GM18507 (cell line): ENCODE measurements at regions not wholly inside any gene's neighbourhood (a gene's known extent, or its start where the extent isn't known, plus 50 kb on each side); places are given as distances from the start of the nearest gene placed in this dataset.

Experiments
- DNase-seq: peaks from one replicate; pipeline ENCODE4 v3.0.0; 2011; ENCODE audit warnings: low read depth; ENCODE audit not compliant: insufficient read length; ENCODE audit errors: extremely low spot score
- FAIRE-seq: peaks from 2 replicates; lab custom pipeline; 2011; peaks lifted over from hg19 to GRCh38; lab: Jason Lieb, UNC

DNA sequence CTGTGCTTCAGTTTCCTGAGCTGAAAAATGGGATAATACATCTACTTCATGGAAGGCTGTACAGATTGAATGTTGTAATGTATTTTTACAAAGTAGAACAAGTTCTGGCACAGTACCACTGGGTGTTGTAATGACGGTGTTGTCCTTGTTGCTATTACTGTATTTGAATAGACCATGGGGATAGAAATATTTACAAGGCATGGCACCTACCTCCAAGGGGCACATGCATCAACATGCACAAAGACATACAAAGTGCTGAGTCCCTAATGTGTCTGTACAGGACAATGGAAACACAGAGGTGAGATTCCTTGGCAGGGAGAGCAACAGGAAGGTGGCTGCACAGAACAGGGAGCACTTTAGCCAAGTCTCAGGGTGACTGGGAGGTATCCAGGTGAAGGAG lies 930.6 kb upstream of the TMEM132C start:
- no peak for FAIRE-seq

DNA sequence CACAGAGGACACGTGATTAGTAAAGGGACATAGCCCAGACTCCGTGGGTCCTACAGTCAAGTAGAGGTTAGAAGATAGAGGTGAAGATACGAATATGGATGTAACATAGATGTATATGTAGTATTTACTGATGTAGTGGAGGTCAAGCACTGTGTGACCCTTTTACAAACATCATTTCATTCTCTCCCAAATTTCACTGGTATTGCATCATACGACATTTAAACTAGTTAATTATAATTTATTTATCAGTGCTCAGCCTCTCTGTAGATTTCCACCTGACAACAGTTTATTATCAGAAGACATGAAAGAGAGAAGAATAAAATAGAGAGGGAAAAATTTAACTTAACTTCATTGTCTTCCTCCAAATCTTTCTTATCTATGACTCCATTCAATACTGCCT lies 927.9 kb upstream of the TMEM132C start:
- DNase-seq = no peak
- no peak for FAIRE-seq

More for the DNA sequence above, 930.6 kb upstream of the TMEM132C start:
- no peak for DNase-seq

DNA sequence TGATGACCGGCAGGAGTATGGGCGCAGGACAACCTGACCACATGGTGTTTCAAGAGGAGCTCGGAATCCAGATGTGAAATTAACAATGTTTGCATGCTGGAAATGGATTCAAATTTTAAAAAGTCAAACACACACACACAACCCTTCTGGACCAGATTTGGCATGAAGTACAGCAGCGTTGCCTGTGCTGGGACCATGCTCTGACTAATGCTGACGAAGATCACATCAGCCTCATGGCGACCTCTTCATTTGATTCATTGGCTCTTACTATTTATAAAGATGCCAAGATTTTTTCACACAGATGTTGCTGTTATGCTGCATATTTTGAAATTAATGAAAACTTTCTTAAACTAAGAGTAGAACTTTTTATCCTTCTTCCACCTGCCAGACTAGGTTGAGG lies 926.6 kb upstream of the TMEM132C start:
- DNase-seq = no peak

DNA sequence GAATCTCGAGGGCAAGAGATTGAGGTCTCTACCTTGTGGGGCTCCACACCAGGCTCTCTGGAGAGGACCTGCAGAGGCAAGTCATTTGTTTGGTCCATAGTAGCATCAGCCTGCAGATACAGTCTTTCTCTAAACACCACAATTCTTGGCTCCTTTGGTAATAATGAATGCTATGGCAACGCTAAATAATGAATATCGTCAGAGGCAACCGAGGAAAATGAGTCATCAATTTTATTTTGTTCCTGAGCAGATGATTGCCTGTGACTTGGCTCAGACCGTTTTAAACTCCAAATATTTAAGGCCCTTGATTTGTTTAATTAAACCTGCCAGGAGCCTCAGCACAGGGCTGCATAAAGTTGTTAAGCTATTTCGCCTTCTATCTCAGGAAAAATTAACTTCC lies 924.1 kb upstream of the TMEM132C start:
- DNase-seq = no peak
- no peak for FAIRE-seq

More for the DNA sequence above, 926.6 kb upstream of the TMEM132C start:
- FAIRE-seq = no peak

DNA sequence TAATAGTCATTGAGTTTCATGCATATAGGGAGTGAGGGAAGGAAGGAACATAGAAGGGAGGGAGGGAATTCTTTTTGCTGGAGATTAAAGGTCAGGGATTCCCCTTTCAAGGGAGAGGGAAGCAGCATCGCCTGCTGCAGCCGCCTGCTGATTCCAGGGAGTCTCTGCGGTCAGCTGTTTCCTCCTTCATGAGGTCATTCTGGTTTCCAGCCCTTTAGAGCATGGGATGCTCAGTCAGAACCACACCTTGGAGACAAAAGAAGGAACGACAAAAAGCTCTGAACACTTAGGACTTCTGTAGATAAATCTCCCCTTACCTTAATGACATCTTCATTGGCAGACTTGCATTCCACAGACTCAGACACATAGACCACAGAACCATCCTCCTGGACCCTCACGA lies 923.0 kb upstream of the TMEM132C start:
- FAIRE-seq = no peak
- DNase-seq = no peak

DNA sequence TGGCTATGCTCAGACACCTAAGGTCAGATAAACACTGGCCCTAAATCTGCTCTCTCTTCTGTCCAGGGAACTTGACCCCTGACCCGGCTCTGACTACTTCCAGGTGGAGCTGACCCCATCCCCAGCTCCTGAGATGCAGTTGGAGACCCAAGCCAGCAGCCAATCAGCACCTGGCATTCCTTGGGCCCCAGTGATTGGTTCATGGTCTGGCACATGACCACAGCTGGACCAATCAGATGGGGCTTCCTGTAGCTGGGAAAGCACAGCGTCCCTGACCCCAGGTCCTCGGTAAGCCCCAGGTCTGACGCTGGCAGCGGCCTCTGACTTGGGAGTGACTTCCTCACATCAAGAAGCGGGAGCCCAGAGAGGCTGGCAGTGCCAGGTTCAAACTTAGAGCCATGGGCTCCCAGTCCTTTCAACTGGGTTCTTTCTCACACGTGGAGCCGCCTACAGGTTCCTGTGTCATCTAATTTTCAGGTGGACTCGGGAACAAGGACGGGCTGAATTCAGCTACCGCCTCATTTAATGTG lies 915.4 kb upstream of the TMEM132C start:
- no peak for FAIRE-seq
- no peak for DNase-seq

DNA sequence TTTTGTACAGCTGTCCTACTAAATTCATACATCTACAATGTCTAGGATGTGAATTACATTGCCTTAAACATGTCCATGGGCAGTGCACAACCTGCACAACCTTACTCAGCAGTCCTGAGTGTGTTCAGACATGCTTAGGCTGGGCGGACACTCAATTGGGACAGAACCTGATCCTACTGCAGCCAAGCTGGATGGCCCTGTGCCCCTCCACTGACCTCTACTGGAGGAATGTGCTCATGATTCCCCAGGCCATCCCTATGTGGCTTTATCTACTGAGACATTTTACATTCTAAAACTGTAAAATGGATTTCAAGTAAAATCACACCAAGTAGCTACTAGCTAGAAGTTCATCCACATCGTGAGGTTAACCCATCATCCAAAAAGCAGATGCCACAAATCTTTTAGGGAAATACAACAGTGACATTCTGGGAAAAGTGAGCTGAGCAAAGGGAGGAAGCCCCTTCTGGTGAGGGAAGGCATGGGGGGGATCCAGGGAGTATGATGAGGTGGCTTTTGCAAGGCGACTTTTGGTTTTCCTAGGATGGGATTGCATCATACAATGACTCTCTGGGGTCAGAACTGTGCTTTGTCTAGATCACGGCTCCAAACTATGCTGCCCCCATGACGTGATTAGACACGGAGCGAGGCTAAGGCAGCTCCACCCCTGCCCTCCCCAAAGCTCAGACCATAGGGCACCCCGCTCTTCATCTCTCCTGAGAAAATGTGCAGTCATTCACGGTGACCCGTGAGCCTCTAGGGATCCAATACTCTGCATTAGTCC lies 911.7 kb upstream of the TMEM132C start:
- DNase-seq (no peak), FAIRE-seq (no peak)

DNA sequence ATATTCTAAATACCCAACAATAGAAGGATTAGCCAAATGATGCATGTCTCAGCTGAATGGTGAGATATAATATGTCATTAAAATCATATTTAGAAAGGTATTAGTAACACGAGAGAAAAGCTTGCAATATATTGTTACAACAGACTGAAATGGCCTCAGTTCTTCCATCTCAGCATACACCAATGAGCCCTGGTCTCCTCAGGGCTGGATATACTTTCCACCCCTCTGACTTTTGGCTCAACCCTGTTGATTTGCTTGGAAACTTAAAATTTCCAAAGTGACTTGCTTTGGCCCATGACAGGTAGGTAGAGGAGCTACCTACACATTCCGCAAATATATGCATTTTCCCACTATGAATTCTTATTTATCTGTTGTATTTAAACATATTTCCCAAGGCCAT lies 908.1 kb upstream of the TMEM132C start:
- DNase-seq (no peak), FAIRE-seq (no peak)

DNA sequence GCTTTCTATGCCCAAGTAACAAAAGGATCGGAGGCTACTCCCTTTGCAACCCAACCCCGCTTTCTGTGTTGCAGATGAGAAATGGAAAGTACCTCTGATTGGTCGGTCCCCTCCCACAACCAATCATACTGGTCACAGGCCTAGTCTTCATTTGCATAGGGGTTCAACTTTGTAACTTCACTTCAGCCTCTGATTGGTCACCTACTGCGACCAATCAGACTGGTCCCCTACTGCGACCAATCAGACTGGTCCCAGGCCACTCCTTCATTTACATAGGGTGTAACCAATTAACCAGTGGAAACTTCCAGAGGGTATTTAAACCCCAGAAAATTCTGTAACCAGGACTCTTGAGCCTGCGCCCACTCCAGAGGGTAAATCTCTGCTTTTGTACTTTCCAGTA lies 906.4 kb upstream of the TMEM132C start:
- FAIRE-seq = no peak

DNA sequence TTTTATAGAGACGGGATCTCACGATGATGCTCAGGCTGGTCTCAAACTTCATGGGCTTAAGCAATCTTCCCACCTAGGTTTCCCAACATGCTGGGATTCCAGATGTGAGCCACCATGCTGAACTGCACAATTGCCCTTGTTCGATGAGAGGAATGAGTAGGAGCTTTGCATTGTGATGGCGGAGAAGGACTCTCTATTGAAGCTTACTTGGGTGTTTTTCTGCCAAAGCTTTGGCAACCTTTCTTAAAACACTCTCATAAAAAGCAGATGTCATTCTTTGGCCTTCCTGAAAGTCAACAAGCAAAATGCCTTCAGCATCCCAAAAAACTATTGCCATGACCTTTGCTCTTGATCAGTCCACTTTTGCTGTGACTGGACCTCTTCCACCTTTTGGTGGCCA lies 904.8 kb upstream of the TMEM132C start:
- DNase-seq (no peak), FAIRE-seq (no peak)

More for the DNA sequence above, 906.4 kb upstream of the TMEM132C start:
- DNase-seq = no peak

DNA sequence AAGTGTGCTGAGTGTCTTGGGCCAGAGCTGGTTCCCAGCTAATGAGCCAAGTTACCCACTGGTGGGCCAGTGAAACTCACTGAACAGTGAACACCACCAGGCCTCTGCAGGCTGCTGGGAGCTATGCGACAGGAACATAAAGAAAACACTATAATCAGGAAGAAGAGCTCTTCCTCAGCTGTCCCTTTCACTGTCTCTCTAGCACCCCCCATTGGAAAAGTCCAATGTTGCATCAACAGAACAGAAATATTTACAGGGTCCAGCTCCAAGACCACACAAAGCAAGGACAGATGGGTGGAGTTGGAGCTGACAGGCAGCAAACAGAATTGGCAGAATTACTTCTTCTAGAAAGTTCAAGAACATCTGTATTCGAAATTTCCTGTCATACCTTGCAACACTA lies 903.6 kb upstream of the TMEM132C start:
- no peak for FAIRE-seq
- DNase-seq = no peak

DNA sequence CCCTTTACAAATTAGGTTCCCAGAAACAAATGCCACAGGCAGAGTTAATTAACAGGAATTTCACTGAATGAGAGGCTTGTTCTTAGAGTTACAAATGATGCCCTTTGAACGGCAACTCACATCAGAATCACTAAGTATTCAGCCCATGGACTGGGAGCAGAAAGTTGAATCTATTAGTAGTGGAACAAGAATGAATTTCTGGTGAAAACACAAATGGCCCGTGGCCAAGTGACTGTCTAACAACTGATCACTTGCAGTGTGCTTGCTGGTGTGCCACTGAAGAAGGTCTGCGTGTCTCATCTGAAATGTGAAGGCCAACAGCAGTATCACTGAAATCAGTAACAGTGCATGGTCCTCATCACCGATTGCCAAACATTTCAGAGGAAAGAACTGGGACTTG lies 893.4 kb upstream of the TMEM132C start:
- no peak for FAIRE-seq
- DNase-seq = no peak

DNA sequence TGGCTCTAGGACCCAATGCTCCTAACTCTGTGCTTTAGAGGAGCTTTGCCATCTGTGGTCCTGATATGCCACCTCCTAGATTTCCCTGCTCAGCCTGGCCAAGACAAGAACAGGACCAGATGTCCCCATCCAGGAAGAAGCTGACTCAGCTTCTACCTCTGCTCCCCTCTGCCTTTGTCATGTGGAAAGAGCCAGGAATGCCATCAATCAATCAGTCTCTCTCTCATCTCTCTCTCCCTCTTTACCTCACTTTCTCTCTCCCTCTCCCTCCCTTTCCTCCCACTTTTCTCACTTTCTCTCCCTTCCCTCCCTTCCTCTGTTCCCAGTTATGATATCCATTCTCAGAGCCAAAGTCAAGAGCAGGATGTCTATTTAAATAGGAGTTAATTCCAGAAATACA lies 892.5 kb upstream of the TMEM132C start:
- DNase-seq = no peak

DNA sequence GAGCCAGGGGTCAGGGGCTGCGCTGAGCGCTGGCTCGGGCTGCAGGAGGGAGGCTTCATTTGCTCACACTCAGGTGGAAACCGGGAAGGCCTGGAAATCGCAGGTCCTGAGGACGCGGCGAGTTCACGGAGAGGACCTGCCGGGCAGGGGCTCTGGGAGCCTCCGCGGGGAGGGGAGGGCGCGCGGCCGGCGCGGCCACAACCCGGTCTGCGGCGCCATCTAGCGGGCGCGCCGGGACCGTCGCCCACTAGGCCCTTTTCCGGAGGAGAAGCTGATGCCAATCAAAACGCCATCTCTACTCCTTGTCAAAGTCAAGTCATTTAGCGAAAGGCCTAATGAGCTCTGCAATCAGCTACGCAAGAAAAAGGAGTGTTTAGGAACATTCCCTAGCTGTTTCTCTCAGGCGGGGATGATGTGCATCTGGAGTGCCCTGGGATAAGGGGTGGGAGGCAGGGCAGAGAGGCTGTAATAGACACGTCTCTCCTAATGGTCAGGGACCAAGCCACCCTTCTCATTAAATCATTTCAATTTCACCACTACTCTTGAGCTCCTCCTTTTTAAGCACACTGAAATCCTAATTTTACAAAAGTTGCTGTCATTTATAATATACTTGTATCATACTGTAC lies 885.8 kb upstream of the TMEM132C start:
- FAIRE-seq (peak; percentile 49), DNase-seq (peak; percentile 33)

More for the DNA sequence above, 892.5 kb upstream of the TMEM132C start:
- no peak for FAIRE-seq

DNA sequence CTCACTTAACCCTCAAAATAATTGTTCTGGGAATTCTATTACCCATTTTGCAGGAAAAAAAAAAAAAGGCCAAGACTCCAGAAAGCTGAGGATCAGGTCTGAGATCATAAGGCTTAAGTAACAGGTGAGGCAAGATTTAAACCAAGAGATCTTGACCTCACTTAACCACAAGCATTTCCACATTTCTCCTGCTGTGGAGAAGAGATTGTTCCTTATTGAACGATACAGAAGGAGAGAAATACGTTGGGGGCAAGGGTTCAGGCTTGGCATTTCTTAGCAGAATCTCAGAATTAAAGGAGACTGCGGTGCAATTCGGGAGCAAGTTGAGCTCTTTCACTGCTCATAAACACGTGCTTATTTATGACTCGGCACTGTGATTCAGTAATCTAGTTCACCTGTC lies 885.3 kb upstream of the TMEM132C start:
- FAIRE-seq = no peak
- no peak for DNase-seq

DNA sequence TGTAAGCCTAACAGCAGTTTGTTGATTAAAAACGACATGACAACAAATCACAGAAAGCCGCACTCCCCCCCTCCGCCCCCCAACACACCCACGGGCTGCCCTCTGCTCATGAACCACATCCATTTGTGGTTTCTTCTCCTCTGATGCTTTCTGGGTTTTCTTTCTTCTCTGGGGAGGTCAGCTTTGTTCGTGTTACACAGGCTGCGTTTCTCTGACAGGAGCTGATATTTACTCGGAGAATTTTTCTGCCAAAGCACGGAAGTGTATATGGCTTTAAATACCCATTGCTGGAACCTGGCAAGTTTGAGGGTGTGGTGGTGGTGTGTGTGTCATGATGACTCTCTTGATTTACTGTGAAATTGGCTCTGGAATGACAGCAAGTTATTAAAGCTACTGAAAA lies 883.7 kb upstream of the TMEM132C start:
- DNase-seq (no peak), FAIRE-seq (no peak)

DNA sequence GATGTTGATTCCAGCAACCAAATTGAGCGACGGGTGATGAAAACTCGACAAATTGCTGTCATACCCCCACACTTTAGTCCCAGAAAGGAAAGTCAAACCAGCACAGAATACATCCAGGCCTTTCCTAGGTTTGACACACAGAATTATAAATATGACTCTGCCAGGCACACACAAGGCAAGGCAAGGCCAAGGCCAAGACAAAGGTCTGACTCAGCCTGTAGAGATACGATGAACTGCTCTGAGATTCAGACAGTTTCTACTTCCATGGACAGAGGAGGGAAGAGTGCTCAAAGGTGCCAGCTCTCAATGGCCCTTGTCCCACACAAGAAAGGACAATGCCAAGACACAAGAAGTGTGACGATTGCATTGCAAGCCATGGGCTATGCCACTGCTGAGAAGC lies 880.2 kb upstream of the TMEM132C start:
- no peak for DNase-seq
- no peak for FAIRE-seq

DNA sequence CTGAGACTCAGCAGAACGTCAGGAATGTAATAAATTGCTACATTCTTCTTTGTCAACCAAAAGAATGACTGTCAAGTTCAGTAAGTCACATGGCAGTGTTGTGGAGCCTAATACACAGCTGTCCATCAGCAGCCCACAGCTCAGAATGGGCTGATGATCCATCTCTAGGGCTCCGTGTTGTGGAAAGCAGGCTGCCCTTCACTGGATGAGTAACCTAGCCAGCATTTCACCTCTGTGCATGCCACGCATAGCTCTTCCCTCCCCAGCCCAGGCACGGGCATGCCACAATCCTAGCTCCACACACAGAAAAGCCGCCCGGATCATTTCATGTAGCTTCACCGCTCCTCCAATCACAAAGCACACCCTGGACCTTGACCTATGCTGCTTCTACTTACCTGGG lies 878.0 kb upstream of the TMEM132C start:
- DNase-seq (no peak), FAIRE-seq (no peak)

DNA sequence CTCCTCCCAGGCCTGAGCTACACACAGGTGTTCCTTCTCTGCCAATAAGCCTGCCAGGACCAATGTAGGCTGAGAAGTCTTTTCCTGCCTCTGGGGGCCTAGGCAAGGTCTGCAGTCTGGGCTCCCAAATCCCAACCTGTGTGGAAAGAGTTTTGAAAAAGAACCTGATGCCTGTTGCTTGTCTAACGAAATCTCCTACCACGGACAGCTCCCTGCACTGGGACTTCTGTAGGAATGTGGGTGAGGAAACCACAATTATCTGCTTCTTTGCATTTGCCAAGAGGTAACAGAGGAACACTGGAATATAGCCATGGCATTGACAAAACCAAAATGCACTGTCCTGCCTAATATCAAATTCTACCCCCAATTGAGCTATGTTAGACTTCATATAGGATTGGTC lies 877.0 kb upstream of the TMEM132C start:
- DNase-seq (no peak), FAIRE-seq (no peak)

DNA sequence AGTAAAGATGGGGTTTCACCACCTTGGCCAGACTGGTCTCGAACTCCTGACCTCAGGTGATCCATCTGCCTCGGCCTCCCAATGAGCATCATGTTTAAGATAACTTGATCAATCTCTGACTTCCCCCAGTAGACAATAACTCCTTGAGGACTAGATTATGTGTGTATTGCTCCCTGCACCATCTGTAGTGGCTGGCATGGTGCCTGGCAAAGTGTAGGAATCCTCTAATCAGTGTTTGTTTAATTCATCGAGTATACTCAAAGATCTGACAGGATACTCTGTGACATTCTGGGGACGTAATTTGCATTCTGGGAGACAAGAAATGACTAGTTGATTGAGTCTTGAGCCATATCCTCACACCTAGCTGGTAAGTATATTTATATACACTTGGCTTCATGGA lies 873.5 kb upstream of the TMEM132C start:
- no peak for DNase-seq
- no peak for FAIRE-seq

DNA sequence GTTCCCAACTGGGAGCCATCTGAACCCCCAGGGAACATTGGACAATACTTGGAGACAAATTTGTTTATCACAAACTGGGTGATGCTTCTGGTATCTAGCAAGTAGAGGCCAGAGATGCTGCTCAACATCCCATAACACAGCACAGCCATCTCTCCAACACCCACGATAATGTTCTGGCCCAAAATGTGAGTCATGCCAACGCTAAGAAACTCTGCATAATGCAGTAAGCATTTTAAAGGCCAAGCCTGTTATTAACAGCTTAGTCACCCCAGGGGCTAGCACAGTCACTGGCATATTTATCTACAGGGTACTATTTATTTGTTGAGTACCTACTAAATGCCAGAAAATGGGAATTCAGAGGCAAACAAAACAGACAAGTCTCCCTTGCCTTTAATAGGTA lies 873.1 kb upstream of the TMEM132C start:
- DNase-seq = no peak
- no peak for FAIRE-seq
